GM18870 (cell line): ENCODE measurements at regions not wholly inside any gene's neighbourhood (a gene's known extent, or its start where the extent isn't known, plus 50 kb on each side); places are given as distances from the start of the nearest gene placed in this dataset.

ENCODE experiments used
- ATAC-seq: cut with Tn5 transposase; IDR thresholded peaks from one replicate; pipeline ENCODE4 v1.9.1; 2021; ENCODE audit warnings: moderate library complexity; ENCODE audit not compliant: unreplicated experiment

GRCh38 chr16:48850097-48850770 lies 240.3 kb upstream of the N4BP1 start:
- no peak for ATAC-seq

DNA sequence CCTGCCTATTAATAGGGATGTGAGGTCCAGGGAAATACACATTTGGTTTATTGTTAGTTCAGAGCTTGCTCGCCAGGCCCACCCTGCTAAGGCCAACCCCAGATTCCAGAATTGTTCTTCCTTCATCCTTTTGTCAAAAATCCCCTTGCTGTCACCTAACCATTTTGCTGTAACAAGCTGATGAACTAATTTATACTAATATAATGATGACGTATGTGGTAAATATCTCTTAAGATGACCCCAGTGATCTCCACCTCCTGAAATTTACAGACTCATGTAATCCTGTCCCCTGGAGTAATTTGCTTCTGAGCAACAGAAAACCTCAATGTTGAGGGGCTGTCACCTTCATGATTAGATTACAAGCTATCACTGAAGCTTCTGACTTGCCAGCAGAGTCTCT lies 236.3 kb upstream of the N4BP1 start:
- ATAC-seq = no peak

DNA sequence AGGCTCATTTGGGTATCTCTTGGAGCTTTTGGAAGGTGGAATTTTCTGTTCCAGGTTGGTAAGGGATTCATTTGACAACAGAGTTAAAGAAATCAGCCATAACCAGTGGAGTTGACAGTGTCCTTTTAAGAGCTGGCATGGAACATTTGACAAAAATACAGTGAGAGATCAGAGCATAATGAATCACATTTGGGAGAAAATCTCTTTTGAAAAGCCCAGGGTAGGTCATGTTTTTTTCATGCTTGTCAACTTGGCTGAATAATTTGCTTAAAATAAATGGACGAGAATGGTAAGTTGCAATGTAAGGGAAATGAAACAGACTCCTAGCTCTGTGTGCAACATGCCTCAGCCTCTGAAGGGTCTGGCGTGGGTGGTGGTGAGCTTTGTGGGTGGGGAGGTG lies 235.3 kb upstream of the N4BP1 start:
- ATAC-seq = no peak

DNA sequence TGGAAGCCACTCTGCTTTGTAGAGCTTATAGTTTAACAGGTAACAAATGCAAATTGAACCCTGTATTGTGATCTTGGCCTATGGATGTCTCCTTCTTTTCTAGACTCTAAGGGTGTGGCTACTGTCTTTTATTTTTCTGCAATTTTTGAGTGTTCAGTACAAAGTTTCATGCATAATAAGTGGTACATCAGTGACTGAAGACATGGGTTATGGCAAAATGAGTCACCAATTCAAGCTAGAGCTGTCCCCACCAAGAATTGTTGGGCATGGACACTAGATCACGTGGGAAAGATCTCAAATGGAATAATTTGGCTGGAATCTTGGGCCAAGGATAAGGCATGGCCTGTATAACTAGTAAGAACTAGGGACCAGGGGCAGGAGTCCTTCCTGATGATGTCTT lies 228.4 kb upstream of the N4BP1 start:
- no peak for ATAC-seq

DNA sequence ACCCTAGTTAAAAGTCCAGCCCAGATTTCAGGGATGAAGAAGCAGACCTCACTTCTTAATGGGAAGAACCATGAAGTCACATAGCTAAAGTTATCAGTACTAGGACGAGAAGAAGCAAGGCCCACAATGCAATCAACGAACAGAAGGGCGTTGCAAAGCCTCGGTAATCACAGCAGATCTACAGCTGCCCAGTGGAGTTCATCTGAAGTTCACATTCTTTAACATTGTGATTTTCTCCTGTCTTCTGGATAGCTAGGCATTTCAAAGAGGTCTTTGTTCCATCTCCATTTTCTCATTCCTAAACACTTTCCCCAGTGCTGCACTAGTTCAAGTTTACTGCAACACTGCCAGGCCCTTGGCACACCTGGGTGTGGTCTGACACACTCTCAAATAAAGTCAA lies 226.7 kb upstream of the N4BP1 start:
- no peak for ATAC-seq

- no peak for ATAC-seq
Observed at GRCh38 chr16:48836067-48836466, 226.1 kb upstream of the N4BP1 start.

- ATAC-seq = no peak
Observed at GRCh38 chr16:48834576-48834975, 224.6 kb upstream of the N4BP1 start.

GRCh38 chr16:48833461-48833860 lies 223.5 kb upstream of the N4BP1 start:
- no peak for ATAC-seq

GRCh38 chr16:48831076-48831722 lies 221.2 kb upstream of the N4BP1 start:
- ATAC-seq = no peak

- ATAC-seq = no peak
Observed at GRCh38 chr16:48829336-48830310, 219.6 kb upstream of the N4BP1 start.

GRCh38 chr16:48824271-48824670 lies 214.3 kb upstream of the N4BP1 start:
- ATAC-seq = no peak

DNA sequence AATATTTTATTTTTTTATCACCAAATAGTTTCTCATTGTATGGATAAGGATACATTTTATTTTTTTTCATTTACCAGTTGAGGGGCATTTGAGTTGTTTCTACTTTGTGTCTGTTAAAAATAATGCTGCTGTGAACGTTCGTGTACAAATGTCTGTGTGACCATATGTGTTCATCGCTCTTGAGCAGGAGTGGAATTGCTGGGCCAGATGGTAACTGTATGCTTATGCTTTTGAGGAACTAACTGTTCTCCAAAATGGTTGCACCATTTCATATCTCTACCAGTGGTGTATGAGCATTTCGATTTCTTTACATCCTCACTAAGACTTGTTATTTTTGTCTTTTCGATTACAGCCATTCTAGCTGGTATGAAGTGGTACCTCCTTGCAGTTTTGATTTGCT lies 212.5 kb upstream of the N4BP1 start:
- ATAC-seq = no peak

- ATAC-seq = no peak
Observed at GRCh38 chr16:48820379-48820778, 210.4 kb upstream of the N4BP1 start.

- ATAC-seq = no peak
Observed at GRCh38 chr16:48818257-48818656, 208.3 kb upstream of the N4BP1 start.

DNA sequence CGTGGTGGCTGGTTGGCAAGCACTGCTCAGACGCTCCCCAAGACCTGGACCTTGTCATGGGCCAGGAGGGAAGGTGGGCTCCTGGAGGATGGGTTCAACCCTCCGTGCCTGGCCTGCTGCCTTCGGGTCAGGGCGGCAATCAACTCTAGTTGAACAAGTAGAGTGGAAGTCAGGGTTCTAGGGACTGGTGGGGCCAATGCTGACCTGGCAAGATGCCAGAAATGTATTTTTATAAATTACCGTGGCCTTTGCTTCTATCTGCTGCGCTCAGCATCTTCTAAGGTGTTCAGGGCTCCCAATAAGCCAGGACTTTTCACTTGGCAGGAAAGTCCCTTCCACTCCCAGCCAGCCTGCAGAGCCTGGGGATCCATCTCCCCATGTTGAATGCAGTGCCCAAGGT lies 207.1 kb upstream of the N4BP1 start:
- ATAC-seq = no peak

GRCh38 chr16:48816393-48816792 lies 206.4 kb upstream of the N4BP1 start:
- no peak for ATAC-seq

DNA sequence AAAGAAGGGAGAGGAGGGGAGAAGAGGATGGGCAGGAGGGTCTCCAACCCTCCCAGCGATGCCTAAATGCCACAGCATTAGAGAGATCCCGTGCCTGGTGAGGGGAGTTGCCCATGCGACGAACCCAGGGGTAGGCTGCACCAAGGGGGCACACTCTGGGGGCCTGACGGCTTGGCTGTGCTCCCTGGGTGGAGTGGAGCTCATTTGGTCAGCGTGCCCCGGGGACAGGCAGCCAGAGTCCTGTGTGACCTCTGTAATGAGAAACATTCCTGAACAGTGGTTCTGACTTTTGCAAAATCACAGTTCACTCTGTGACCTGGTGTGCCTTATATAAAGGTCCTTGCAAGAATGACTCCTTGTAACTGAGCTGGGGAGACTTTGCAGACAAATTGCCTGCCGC lies 205.0 kb upstream of the N4BP1 start:
- ATAC-seq = no peak

DNA sequence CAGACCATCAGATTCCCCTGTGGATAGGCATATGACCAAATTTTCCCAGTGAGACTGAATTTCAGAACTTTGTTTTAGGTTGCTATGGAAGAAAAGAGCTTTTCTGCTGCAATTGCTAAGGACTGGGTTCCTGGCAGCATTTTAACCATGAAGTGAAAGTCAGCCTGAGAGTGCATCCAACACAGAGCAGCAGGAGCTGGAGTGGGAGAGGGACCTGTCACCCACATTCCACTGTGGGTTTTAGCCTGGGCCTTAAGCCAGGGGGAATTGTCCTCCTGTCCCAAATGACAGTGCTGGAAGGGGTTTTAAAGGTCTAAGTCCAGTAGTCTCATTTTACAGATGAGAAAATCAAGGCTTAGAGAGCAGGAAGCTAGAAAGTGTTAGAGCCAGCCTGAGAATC lies 203.5 kb upstream of the N4BP1 start:
- no peak for ATAC-seq

- ATAC-seq = no peak
Observed at GRCh38 chr16:48812856-48813255, 202.9 kb upstream of the N4BP1 start.

DNA sequence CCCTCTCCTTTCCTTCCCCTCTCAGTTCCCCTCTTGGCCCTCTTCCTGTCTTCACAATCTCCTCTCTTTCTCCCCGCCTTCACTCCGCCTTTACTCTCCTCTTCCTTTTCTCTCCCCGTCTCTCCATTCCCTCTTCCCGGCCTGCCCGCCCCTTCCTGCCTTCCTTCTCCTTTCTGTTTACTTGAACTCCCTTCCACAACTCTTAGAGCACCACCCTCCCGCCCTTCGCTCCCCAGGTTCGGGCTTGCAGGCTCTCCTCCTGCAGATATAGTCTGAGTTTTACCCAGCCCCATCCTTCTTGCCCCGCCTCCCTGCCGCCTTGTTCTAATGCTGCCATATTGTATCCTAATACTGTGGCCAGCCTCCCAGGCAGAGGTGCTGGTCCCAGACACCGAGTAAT lies 201.5 kb upstream of the N4BP1 start:
- ATAC-seq = no peak

GRCh38 chr16:48810803-48811453 lies 200.9 kb upstream of the N4BP1 start:
- ATAC-seq = no peak
